ENCODE measurements at regions not wholly inside any gene's neighbourhood (a gene's known extent, or its start where the extent isn't known, plus 50 kb on each side); places are given as distances from the start of the nearest gene placed in this dataset.

DNA sequence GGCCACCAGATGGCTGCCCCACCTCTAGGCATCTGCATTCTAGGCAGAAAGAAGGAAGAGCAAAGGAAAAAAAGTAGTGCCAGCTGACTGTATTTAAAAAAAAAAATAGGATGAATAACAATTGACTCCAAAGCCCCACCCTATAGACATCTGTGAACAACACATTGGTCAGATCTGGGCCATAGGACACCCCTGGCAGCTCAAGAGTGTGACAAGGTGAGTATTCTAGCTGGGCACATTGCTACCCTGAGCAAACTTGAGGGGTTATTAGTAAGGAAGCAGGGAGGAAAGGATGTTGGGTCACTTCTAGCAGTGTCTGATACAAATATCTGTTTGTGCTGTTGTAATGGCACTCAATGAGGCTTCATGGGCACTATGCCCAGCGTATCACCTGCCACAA is 58.6 kb upstream of the NPAS2 start:
- DNase-seq (ENCODE audit: insufficient read length, low spot score) (no peak), FAIRE-seq (no peak)
- TF ChIP-seq, protein P1, sequence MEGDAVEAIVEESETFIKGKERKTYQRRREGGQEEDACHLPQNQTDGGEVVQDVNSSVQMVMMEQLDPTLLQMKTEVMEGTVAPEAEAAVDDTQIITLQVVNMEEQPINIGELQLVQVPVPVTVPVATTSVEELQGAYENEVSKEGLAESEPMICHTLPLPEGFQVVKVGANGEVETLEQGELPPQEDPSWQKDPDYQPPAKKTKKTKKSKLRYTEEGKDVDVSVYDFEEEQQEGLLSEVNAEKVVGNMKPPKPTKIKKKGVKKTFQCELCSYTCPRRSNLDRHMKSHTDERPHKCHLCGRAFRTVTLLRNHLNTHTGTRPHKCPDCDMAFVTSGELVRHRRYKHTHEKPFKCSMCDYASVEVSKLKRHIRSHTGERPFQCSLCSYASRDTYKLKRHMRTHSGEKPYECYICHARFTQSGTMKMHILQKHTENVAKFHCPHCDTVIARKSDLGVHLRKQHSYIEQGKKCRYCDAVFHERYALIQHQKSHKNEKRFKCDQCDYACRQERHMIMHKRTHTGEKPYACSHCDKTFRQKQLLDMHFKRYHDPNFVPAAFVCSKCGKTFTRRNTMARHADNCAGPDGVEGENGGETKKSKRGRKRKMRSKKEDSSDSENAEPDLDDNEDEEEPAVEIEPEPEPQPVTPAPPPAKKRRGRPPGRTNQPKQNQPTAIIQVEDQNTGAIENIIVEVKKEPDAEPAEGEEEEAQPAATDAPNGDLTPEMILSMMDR (IDR thresholded peaks at IDR 0.05; ENCODE audit: insufficient read depth, missing control alignments) = no peak

DNA sequence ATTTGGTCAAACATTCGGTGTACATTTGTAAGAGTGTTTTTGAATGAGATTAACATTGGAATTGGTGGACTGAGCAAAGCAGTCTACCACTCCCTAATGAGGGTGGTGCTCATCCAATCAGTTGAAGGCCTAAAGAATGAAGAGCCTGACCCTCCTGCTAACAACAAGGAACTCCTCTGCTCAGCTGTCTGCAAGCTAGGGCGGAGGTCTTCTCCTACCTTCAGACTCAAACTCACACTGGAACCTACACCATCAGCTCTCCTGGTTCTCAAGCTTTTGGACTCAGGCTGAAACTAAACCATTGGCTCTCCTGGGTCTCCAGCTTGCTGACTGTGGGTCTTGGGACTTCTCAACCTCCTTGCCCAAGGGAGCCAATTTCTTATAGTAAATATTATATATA is 55.5 kb upstream of the NPAS2 start:
- FAIRE-seq (no peak), DNase-seq (ENCODE audit: insufficient read length, low spot score) (no peak)
- TF ChIP-seq, protein P1 (IDR thresholded peaks at IDR 0.05; ENCODE audit: insufficient read depth, missing control alignments) = no peak

DNA sequence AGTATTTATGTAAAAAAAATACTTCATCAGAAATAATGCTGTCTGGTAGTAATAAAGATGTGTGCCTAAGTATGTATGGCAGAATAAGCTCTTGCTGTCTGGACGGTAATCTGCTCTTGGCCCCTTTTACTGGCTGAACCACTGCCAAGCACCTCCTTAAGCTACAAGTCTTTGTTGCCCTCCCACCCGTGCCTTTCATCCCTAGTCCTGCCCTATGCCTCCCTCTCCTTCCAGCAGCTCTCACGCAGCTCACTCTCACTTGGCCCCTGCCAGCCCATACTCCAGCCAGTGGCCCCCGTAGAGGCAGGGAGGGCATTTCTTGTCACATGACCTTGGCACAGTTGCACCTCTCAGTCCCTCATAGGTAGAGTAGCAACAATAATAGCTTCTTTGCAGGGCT is 54.5 kb upstream of the NPAS2 start:
- TF ChIP-seq, protein P1 (IDR thresholded peaks at IDR 0.05; ENCODE audit: insufficient read depth, missing control alignments) = no peak
- FAIRE-seq (no peak), DNase-seq (ENCODE audit: insufficient read length, low spot score) (no peak)

DNA sequence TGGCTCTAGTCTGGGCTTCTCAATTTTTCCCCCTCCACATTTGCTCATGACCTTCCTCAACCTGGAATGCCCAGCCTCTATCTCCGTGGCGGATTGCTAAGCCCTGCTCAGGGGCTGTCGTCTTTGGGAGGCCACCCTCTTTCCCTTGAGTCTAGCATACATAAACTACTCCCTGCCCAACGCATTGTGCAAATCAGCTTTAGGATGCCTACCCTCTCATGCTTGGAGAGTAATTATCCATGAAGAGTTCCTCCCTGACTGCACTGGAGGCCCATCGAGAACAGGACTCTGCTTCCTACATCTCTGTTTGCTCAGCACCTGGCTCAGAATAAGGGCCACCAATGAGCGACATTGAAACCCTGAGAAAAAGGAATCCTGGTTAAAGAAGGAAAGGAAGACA is 53.7 kb upstream of the NPAS2 start:
- DNase-seq (ENCODE audit: insufficient read length, low spot score) = no peak
- TF ChIP-seq, protein P1 (IDR thresholded peaks at IDR 0.05; ENCODE audit: insufficient read depth, missing control alignments) = no peak
- FAIRE-seq = no peak

DNA sequence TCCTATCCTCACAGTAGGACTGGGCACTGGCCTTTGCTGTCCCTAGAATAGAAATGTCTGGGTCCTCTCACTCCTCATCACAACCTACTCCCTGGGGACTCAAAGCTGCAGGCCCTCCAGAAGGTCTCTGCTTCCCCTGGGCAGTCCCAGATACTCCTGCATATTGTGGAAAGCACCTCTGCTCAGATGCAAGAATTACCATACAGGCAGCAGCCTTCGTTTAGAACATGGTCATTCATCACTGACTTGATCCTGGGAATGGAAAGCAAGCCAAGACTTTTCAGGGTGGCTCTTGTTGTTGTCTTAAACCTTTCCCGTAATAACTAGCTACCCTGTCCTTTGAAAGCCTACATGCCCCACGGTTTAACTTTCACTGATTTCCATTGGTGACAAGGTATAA is 53.1 kb upstream of the NPAS2 start:
- DNase-seq (ENCODE audit: insufficient read length, low spot score) (no peak), FAIRE-seq (no peak)
- TF ChIP-seq, protein P1 (IDR thresholded peaks at IDR 0.05; ENCODE audit: insufficient read depth, missing control alignments) = no peak

DNA sequence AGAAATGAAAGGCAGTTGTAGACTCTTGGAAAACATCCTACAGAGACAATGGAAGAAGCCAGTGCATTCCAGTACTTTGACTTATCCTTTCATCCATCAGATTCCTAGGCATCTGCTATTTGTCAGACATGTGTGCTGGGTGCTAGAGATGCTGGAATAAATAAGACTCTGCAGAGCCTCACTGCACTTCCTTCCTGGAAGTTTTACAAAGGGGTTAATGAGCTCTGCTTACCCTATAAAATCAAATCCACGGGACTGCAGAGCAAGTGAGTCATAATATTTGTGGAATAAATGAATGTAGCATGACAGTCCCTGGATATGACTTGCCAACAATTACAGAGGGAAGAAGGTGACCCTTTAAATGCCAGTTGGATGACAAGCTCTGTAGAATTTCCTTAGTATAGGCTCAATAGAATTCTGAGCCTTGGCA is 52.7 kb upstream of the NPAS2 start:
- TF ChIP-seq, protein P1 (IDR thresholded peaks at IDR 0.05; ENCODE audit: insufficient read depth, missing control alignments) = no peak
- DNase-seq (ENCODE audit: insufficient read length, low spot score) = no peak
- no peak for FAIRE-seq

DNA sequence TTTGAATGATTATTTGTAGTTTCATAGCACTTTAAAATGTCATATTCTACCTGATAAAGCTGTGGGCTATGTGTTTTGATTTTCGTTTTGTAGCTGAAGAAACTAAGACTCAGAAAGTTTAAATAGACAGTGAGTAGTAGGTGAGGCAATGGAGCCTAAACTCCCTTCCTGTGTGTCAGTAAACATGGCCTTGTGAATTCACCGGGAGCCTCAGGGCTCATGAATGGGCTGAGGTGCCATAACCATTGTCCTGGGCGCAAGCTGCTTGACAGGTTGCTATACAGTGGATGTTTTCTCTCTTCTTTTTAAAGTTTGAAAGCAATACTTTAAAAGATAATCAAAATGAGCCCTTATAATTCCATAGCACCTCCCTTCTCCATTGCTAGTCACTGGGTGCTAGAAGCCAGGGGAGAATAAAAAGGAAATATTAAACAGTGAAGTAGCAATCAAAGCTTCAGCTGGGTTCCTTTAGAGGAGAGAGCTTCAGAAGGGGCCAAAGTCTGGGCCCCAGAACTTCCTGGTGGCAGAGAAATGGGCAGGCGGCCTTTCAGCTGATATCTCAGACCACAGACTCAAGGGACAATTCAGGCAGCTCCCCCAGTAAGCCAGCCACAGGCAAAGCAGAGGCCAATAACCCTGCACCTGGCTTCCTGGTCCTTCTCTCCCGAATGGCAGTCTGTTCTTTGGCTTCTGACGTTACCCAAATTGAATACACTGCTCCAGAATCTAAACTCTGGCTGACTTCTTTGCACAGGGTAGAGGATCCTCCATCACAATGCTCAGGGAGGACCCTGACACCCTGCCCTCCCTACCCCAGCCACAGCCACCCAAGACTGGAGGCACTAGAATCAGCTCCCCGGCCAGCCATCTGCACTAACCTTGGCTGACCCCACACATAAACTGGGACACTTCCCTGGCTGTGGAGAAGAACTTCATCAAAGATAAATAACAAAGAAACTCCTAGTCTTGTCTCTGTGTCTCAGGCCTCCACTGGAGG is 51.8 kb upstream of the NPAS2 start:
- no peak for DNase-seq (ENCODE audit: insufficient read length, low spot score)
- TF ChIP-seq, protein P1 (IDR thresholded peaks at IDR 0.05; ENCODE audit: insufficient read depth, missing control alignments) = no peak
- FAIRE-seq = no peak
